ENCODE measurements at regions not wholly inside any gene's neighbourhood (a gene's known extent, or its start where the extent isn't known, plus 50 kb on each side); places are given as distances from the start of the nearest gene placed in this dataset.

GRCh38 chr16:11494029-11494428, 92.7 kb downstream of the LITAF start:
- peaks cover 35% of the 10 kb centered on the region for H3K4me1 ChIP-seq (ENCODE audit: control insufficient read depth, insufficient read depth, low read length)
- H3K36me3 ChIP-seq (ENCODE audit: control insufficient read depth in 2 of 2, insufficient read depth in 2 of 2, low read length in 1 of 2) = no peaks in the 10 kb centered on the region
- no peaks in the 10 kb centered on the region for H3K27me3 ChIP-seq (replicated peaks in 1 of 2; ENCODE audit: control insufficient read depth in 2 of 2, insufficient read depth in 2 of 2, low read length in 1 of 2)
- no peaks in the 10 kb centered on the region for H3K79me2 ChIP-seq (ENCODE audit: control insufficient read depth, insufficient read depth, low read length)
- H4K20me1 ChIP-seq (ENCODE audit: control insufficient read depth, insufficient read depth) = no peaks in the 10 kb centered on the region
- ChIA-PET CTCF (interaction anchor here (1.1 kb wide), 1 partner anchor 38 kb away, joined by 3 read pairs; no protein-coding TSS in a partner anchor), SMC1A (ENCODE audit: uncharacterized antibody, unreplicated experiment) (no interaction called here), POLR2A (no interaction called here), RAD21 (ENCODE audit: unreplicated experiment) (no interaction called here)
- no peak overlapping the region for H3K4me2 ChIP-seq (ENCODE audit: control insufficient read depth, insufficient read depth)
- BruUV-seq (replicated peaks) = no TSS peak
- no peak overlapping the region for H3K27ac ChIP-seq (ENCODE audit: control insufficient read depth, insufficient read depth)
- no peaks in the 10 kb centered on the region for H3K9me3 ChIP-seq (replicated peaks; ENCODE audit: control insufficient read depth, insufficient read depth, low read length)
- 100% methylated on average over 1 of the region's 17 CpGs for WGBS (ENCODE audit: insufficient coverage, insufficient replicate concordance, low lambda C conversion rate, missing lambda C conversion rate)
- intact Hi-C loops (cut with micrococcal nuclease; ENCODE audit: unreplicated experiment) (no loop called here), in situ Hi-C loops (cut with MboI) (no loop called here)
- no peak for ATAC-seq
- H3K9ac ChIP-seq (ENCODE audit: control insufficient read depth, insufficient read depth, low read length) = no peak overlapping the region
- no peak overlapping the region for H2AFZ ChIP-seq (ENCODE audit: control insufficient read depth, low read depth, low read length)
- H3K4me3 ChIP-seq = no peak overlapping the region
- no peak for FAIRE-seq
- DNase-seq (ENCODE audit: low read depth, low spot score) = no peak
- TF ChIP-seq SMC3 (IDR thresholded peaks at IDR 0.05; ENCODE audit: borderline replicate concordance, low read length) = no peak
- no peak for TF ChIP-seq FOXM1 (IDR thresholded peaks at IDR 0.05; ENCODE audit: low read depth, low read length)
- TF ChIP-seq MTA2 (IDR thresholded peaks at IDR 0.05; ENCODE audit: low read depth) = no peak
- TF ChIP-seq CREM (IDR thresholded peaks at IDR 0.05; ENCODE audit: low read depth) = no peak
- no peak for TF ChIP-seq KDM1A (IDR thresholded peaks at IDR 0.05; ENCODE audit: borderline replicate concordance)
- TF ChIP-seq SREBF1 (IDR thresholded peaks at IDR 0.05; ENCODE audit: low read length) = no peak
- no peak for TF ChIP-seq NR2F1 (conservative IDR thresholded peaks at IDR 0.05)

- H3K9ac ChIP-seq (ENCODE audit: control insufficient read depth, insufficient read depth, low read length) = no peak overlapping the region
- no peak overlapping the region for H3K4me2 ChIP-seq (ENCODE audit: control insufficient read depth, insufficient read depth)
- no peaks in the 10 kb centered on the region for H3K9me3 ChIP-seq (replicated peaks; ENCODE audit: control insufficient read depth, insufficient read depth, low read length)
- no peak overlapping the region for H3K27ac ChIP-seq (ENCODE audit: control insufficient read depth, insufficient read depth)
- DNase-seq (ENCODE audit: low read depth, low spot score) (no peak), ATAC-seq (no peak), FAIRE-seq (no peak)
- no peaks in the 10 kb centered on the region for H4K20me1 ChIP-seq (ENCODE audit: control insufficient read depth, insufficient read depth)
- H2AFZ ChIP-seq (ENCODE audit: control insufficient read depth, low read depth, low read length) = no peak overlapping the region
- 91% methylated on average over 9 of the region's 12 CpGs for WGBS (ENCODE audit: insufficient coverage, insufficient replicate concordance, low lambda C conversion rate, missing lambda C conversion rate)
- no peaks in the 10 kb centered on the region for H3K36me3 ChIP-seq (ENCODE audit: control insufficient read depth in 2 of 2, insufficient read depth in 2 of 2, low read length in 1 of 2)
- no peak overlapping the region for H3K4me3 ChIP-seq
- CTCF ChIA-PET = interaction anchor here (1.1 to 1.2 kb wide), 2 partner anchors 37 to 38 kb away, joined by 3 read pairs; no protein-coding TSS in a partner anchor
- H3K4me1 ChIP-seq (ENCODE audit: control insufficient read depth, insufficient read depth, low read length) = peaks cover 35% of the 10 kb centered on the region
- no TSS peak for BruUV-seq (replicated peaks)
- RAD21 ChIA-PET (ENCODE audit: unreplicated experiment) = interaction anchor here (0.7 kb wide), 1 partner anchor 89 kb away, joined by 3 read pairs; no protein-coding TSS in a partner anchor
- no peaks in the 10 kb centered on the region for H3K27me3 ChIP-seq (replicated peaks in 1 of 2; ENCODE audit: control insufficient read depth in 2 of 2, insufficient read depth in 2 of 2, low read length in 1 of 2)
- in situ Hi-C loops (cut with MboI) = no loop called here
- no peaks in the 10 kb centered on the region for H3K79me2 ChIP-seq (ENCODE audit: control insufficient read depth, insufficient read depth, low read length)
- intact Hi-C loops (cut with micrococcal nuclease; ENCODE audit: unreplicated experiment) = no loop called here
- POLR2A ChIA-PET = no interaction called here
- SMC1A ChIA-PET (ENCODE audit: uncharacterized antibody, unreplicated experiment) = no interaction called here
- TF ChIP-seq NFXL1 (IDR thresholded peaks at IDR 0.05; ENCODE audit: borderline replicate concordance) (no peak), NFIC (IDR thresholded peaks at IDR 0.05; ENCODE audit: low read depth, low read length) (no peak), ESRRA (IDR thresholded peaks at IDR 0.05; ENCODE audit: low read length) (no peak), NRF1 (conservative IDR thresholded peaks at IDR 0.05; ENCODE audit: low read depth, low read length) (no peak), BCL11A (IDR thresholded peaks at IDR 0.05; ENCODE audit: low read depth, low read length) (no peak), TAF1 (IDR thresholded peaks at IDR 0.05; ENCODE audit: borderline replicate concordance, low read depth, low read length) (no peak), CUX1 (IDR thresholded peaks at IDR 0.05; ENCODE audit: insufficient replicate concordance, low read depth, low read length) (no peak)
These were observed 92.3 kb downstream of the LITAF start for GRCh38 chr16:11494433-11494832.

All from GM12878 (cell line).